SK-N-SH (cell line): ENCODE measurements at regions not wholly inside any gene's neighbourhood (a gene's known extent, or its start where the extent isn't known, plus 50 kb on each side); places are given as distances from the start of the nearest gene placed in this dataset.

Experiments used
- CTCF ChIA-PET: fragments of 300-600, 350-600 bp; formaldehyde crosslinking; extraction: SDS; loops from one replicate; lab custom pipeline; 2021; lab: Yijun Ruan, JAX
- POLR2A ChIA-PET: fragments of 350-600 bp; sonication (Branson Sonifier 250); formaldehyde crosslinking; extraction: SDS; loops from one replicate; lab custom pipeline; 2020; ENCODE audit warnings: antibody characterized with exemption, inconsistent platforms; lab: Yijun Ruan, JAX
- DNase-seq: peaks from one replicate; pipeline ENCODE4 v3.0.0; 2012
- H2AFZ ChIP-seq: fragments of 200-600 bp; sonication (generic); 2 replicates; pipeline ENCODE4 v1.8.1; 2016; ENCODE audit warnings: antibody characterized with exemption, mild to moderate bottlenecking, low read depth
- H3F3A ChIP-seq: fragments of 200-600 bp; sonication (generic); replicated peaks from 2 replicates; pipeline ENCODE3; 2016; ENCODE audit warnings: antibody characterized with exemption, mild to moderate bottlenecking; ENCODE audit not compliant: insufficient read depth
- H3K27ac ChIP-seq, 2 experiments: fragments of 200-500 bp in 1 of 2; fragments of 200-600 bp in 1 of 2; sonication (Bioruptor generic) in 1 of 2; sonication (generic), shearing (Covaris generic) in 1 of 2; 2 replicates each; pipeline versions ENCODE4 v1.5.1 to v1.6.1; 2014 to 2016; ENCODE audit warnings: low read depth in 2 of 2, inconsistent platforms in 1 of 2, low read length in 1 of 2, mild to moderate bottlenecking in 1 of 2, mixed read lengths in 1 of 2
- H3K27me3 ChIP-seq: fragments of 200-600 bp; sonication (generic), shearing (Covaris generic); 2 replicates; pipeline ENCODE4 v1.6.1; 2016; ENCODE audit warnings: mixed run types; ENCODE audit not compliant: insufficient read depth
- H3K36me3 ChIP-seq, 2 experiments: fragments of 200-500 bp in 1 of 2; fragments of 200-600 bp in 1 of 2; sonication (Bioruptor generic) in 1 of 2; sonication (generic) in 1 of 2; replicated peaks in 1 of 2; 2 replicates each; pipeline versions ENCODE3 to v1.5.1; 2014 to 2016; ENCODE audit warnings: low read length in 1 of 2, mild to moderate bottlenecking in 1 of 2; ENCODE audit not compliant: insufficient read depth in 2 of 2, control insufficient read depth in 1 of 2
- H3K4me1 ChIP-seq, 2 experiments: fragments of 200-500 bp in 1 of 2; fragments of 200-600 bp in 1 of 2; sonication (Bioruptor generic) in 1 of 2; sonication (generic), shearing (Covaris generic) in 1 of 2; 2 replicates each; pipeline versions ENCODE4 v1.5.1 to v1.6.1; 2014 to 2016; ENCODE audit warnings: low read depth in 1 of 2, low read length in 1 of 2, mixed run types in 1 of 2; ENCODE audit not compliant: insufficient read depth in 2 of 2, control insufficient read depth in 1 of 2
- H3K4me2 ChIP-seq: fragments of 200-600 bp; sonication (generic), shearing (Covaris generic); 2 replicates; pipeline ENCODE4 v1.6.1; 2017; ENCODE audit warnings: mixed run types
- H3K4me3 ChIP-seq, 2 experiments: fragments of 200-500 bp in 1 of 2; fragments of 200-600 bp in 1 of 2; sonication (Bioruptor generic) in 1 of 2; sonication (generic), shearing (Covaris generic) in 1 of 2; 2 replicates each; pipeline versions ENCODE4 v1.5.1 to v1.8.1; 2014 to 2016; ENCODE audit warnings: low read depth in 2 of 2, inconsistent platforms in 1 of 2, low read length in 1 of 2, mild to moderate bottlenecking in 1 of 2, mixed read lengths in 1 of 2, moderate library complexity in 1 of 2
- H3K79me2 ChIP-seq: fragments of 200-600 bp; sonication (generic); 2 replicates; pipeline ENCODE4 v1.8.1; 2017; ENCODE audit warnings: mild to moderate bottlenecking; ENCODE audit not compliant: insufficient read depth
- H3K9ac ChIP-seq: fragments of 200-600 bp; sonication (generic); 2 replicates; pipeline ENCODE4 v1.6.1; 2017; ENCODE audit warnings: mixed run types
- H3K9me2 ChIP-seq: fragments of 200-600 bp; sonication (generic); 2 replicates; pipeline ENCODE4 v1.6.1; 2017; ENCODE audit warnings: mixed run types
- H3K9me3 ChIP-seq: fragments of 200-600 bp; sonication (generic); 2 replicates; pipeline ENCODE4 v1.6.1; 2017; ENCODE audit warnings: mixed run types, mild to moderate bottlenecking, moderate library complexity
- H4K20me1 ChIP-seq: fragments of 200-600 bp; sonication (generic); 2 replicates; pipeline ENCODE4 v1.6.1; 2017; ENCODE audit warnings: mild to moderate bottlenecking, mixed run types; ENCODE audit not compliant: insufficient read depth
- ELF1 ChIP-seq: IDR thresholded peaks from 2 replicates; pipeline ENCODE4 v1.4.0; 2012
- EP300 ChIP-seq, 2 experiments: IDR thresholded peaks; 2 replicates each; pipeline versions ENCODE4 v1.4.0 to v1.6.1; 2012; ENCODE audit warnings: borderline replicate concordance in 1 of 2, low read depth in 1 of 2, low read length in 1 of 2
- FOSL2 ChIP-seq: IDR thresholded peaks from 2 replicates; pipeline ENCODE4 v1.4.0; 2012; ENCODE audit warnings: low read depth, mild to moderate bottlenecking, moderate library complexity, borderline replicate concordance
- FOXJ3 ChIP-seq: sonication (generic); formaldehyde crosslinking; IDR thresholded peaks from 2 replicates; pipeline ENCODE4 v1.5.1; 2020; ENCODE audit warnings: mild to moderate bottlenecking, missing genetic modification reagents
- GABPA ChIP-seq: IDR thresholded peaks from 2 replicates; pipeline ENCODE4 v1.4.0; 2012; ENCODE audit warnings: low read depth, mild to moderate bottlenecking
- GATA2 ChIP-seq: sonication (generic); formaldehyde crosslinking; IDR thresholded peaks from 2 replicates; pipeline ENCODE4 v1.5.0; 2020; ENCODE audit warnings: mild to moderate bottlenecking, missing genetic modification reagents
- NFIC ChIP-seq: IDR thresholded peaks from 2 replicates; pipeline ENCODE4 v1.4.0; 2012; ENCODE audit warnings: borderline replicate concordance
- PBX3 ChIP-seq: IDR thresholded peaks from 2 replicates; pipeline ENCODE4; 2012
- POLR2AphosphoS5 ChIP-seq: IDR thresholded peaks from 2 replicates; pipeline ENCODE4 v1.6.1; 2012; ENCODE audit warnings: low read depth, low read length
- RAD21 ChIP-seq: IDR thresholded peaks from 2 replicates; pipeline ENCODE4 v1.6.1; 2012; ENCODE audit warnings: mild to moderate bottlenecking, low read length
- RCOR1 ChIP-seq: fragments of 150-350 bp; IDR thresholded peaks from 2 replicates; pipeline ENCODE4 v1.6.1; 2017; ENCODE audit warnings: antibody characterized with exemption, low read length
- REST ChIP-seq: IDR thresholded peaks from 2 replicates; pipeline ENCODE4 v1.6.1; 2012; ENCODE audit warnings: mild to moderate bottlenecking, low read depth, low read length, moderate library complexity
- RFX5 ChIP-seq: IDR thresholded peaks from 2 replicates; pipeline ENCODE4 v1.6.1; 2012; ENCODE audit warnings: mild to moderate bottlenecking, improper control_type of control experiment, low read length
- SMC3 ChIP-seq: IDR thresholded peaks from 2 replicates; pipeline ENCODE4 v1.6.1; 2012; ENCODE audit warnings: low read depth, low read length, improper control_type of control experiment
- TCF12 ChIP-seq: IDR thresholded peaks from 2 replicates; pipeline ENCODE4 v1.4.0; 2012
- ZBTB33 ChIP-seq: IDR thresholded peaks from 2 replicates; pipeline ENCODE4 v1.4.0; 2012; ENCODE audit warnings: low read depth, borderline replicate concordance
- WGBS: methylation state at CpG from one replicate; pipeline ENCODE4 v1.1.6; 2017; ENCODE audit warnings: low lambda C conversion rate; 5-methylcytosine and 5-hydroxymethylcytosine counted together

GRCh38 chr6:63415286-63415685 is 95.5 kb upstream of the LGSN start (continued):
- no peak for TF ChIP-seq REST
- TF ChIP-seq POLR2AphosphoS5, result no peak
- TF ChIP-seq ZBTB33, result no peak
- no peak for TF ChIP-seq ELF1
- TF ChIP-seq EP300 (IDR thresholded peaks at IDR 0.05; ENCODE audit: borderline replicate concordance in 1 of 2, low read depth in 1 of 2, low read length in 1 of 2), result no peak
- TF ChIP-seq GABPA, result no peak
- TF ChIP-seq, all 33 proteins: peak for 0

- Histone ChIP-seq H3K9me3 (no peaks in the 10 kb centered on the region), H3K9ac (no peak overlapping the region)
- 13% methylated on average over 1 of the region's 1 CpG for WGBS
Observed at GRCh38 chr6:63418741-63419140, 99.0 kb upstream of the LGSN start.

More at GRCh38 chr6:63418741-63419140, 99.0 kb upstream of the LGSN start:
- H3K27me3 ChIP-seq, result no peaks in the 10 kb centered on the region
- no peak overlapping the region for H3K4me2 ChIP-seq
- ChIA-PET CTCF (no interaction called here), POLR2A (no interaction called here)
- no peak overlapping the region for H3K4me3 ChIP-seq
- no peaks in the 10 kb centered on the region for H3K4me1 ChIP-seq
- DNase-seq, result no peak
- no peaks in the 10 kb centered on the region for H4K20me1 ChIP-seq
- H3F3A ChIP-seq, result no peaks in the 10 kb centered on the region
- no peaks in the 10 kb centered on the region for H3K79me2 ChIP-seq
- no peak overlapping the region for H3K27ac ChIP-seq
- H3K36me3 ChIP-seq, result no peaks in the 10 kb centered on the region
- no peaks in the 10 kb centered on the region for H3K9me2 ChIP-seq
- no peak overlapping the region for H2AFZ ChIP-seq
- TF ChIP-seq GATA2 (CRISPR knock-in tag), result no peak
- no peak for TF ChIP-seq PBX3
- no peak for TF ChIP-seq SMC3
- no peak for TF ChIP-seq RAD21
- TF ChIP-seq FOSL2, result no peak
- TF ChIP-seq RCOR1, result no peak
- TF ChIP-seq TCF12, result no peak
- TF ChIP-seq ELF1, result no peak
- TF ChIP-seq FOXJ3 (CRISPR knock-in tag), result no peak
- no peak for TF ChIP-seq NFIC
- no peak for TF ChIP-seq RFX5
